Progenitor cell of endocrine pancreas (in vitro differentiated cells): ENCODE measurements at regions not wholly inside any gene's neighbourhood (a gene's known extent, or its start where the extent isn't known, plus 50 kb on each side); places are given as distances from the start of the nearest gene placed in this dataset.

Source experiments
- DNase-seq: peaks from one replicate; pipeline ENCODE4 v3.0.0; 2021; ENCODE audit warnings: low spot score; ENCODE audit not compliant: unreplicated experiment
- H3K27ac Mint-ChIP-seq: 2 replicates; pipeline ENCODE4 v1.8.0; 2021; ENCODE audit warnings: mild to moderate bottlenecking, moderate library complexity, mixed read lengths
- H3K27me3 Mint-ChIP-seq: 2 replicates; pipeline ENCODE4 v1.8.0; 2021; ENCODE audit warnings: mixed read lengths
- H3K36me3 Mint-ChIP-seq: 2 replicates; pipeline ENCODE4 v1.8.0; 2022; ENCODE audit warnings: mixed read lengths; ENCODE audit not compliant: insufficient read depth
- H3K4me1 Mint-ChIP-seq: 2 replicates; pipeline ENCODE4 v1.8.0; 2021; ENCODE audit warnings: low read depth, mixed read lengths
- H3K4me3 Mint-ChIP-seq: 2 replicates; pipeline ENCODE4 v1.8.0; 2021; ENCODE audit warnings: low read depth, mild to moderate bottlenecking, moderate library complexity, mixed read lengths
- H3K9me3 Mint-ChIP-seq: 2 replicates; pipeline ENCODE4 v1.8.0; 2021; ENCODE audit warnings: low read depth, mixed read lengths
- CTCF ChIP-seq: fragments of 200-600 bp; sonication (generic); IDR thresholded peaks from one replicate; pipeline ENCODE4 v1.5.0; 2021; ENCODE audit warnings: antibody characterized with exemption, mild to moderate bottlenecking; ENCODE audit not compliant: unreplicated experiment

- no peak for TF ChIP-seq CTCF
- Mint-ChIP-seq H3K4me1 (peaks cover 17% of the 10 kb centered on the region), H3K9me3 (peaks cover 12% of the 10 kb centered on the region), H3K4me3 (no peak overlapping the region), H3K36me3 (no peaks in the 10 kb centered on the region), H3K27ac (no peak overlapping the region), H3K27me3 (no peaks in the 10 kb centered on the region)
- no peak for DNase-seq
Measured at GRCh38 chr3:177473184-177473583, 275.9 kb upstream of the TBL1XR1 start.

GRCh38 chr3:177473903-177474302 is 276.6 kb upstream of the TBL1XR1 start:
- Mint-ChIP-seq H3K4me3 (no peak overlapping the region), H3K4me1 (peaks cover 18% of the 10 kb centered on the region), H3K9me3 (peaks cover 10% of the 10 kb centered on the region), H3K36me3 (no peaks in the 10 kb centered on the region), H3K27me3 (no peaks in the 10 kb centered on the region), H3K27ac (no peak overlapping the region)
- no peak for TF ChIP-seq CTCF
- DNase-seq, result no peak

GRCh38 chr3:177474652-177475355 is 277.5 kb upstream of the TBL1XR1 start:
- no peak for TF ChIP-seq CTCF
- Mint-ChIP-seq H3K27me3 (no peaks in the 10 kb centered on the region), H3K27ac (no peak overlapping the region), H3K9me3 (peaks cover 2% of the 10 kb centered on the region), H3K4me3 (no peak overlapping the region), H3K4me1 (peaks cover 25% of the 10 kb centered on the region), H3K36me3 (no peaks in the 10 kb centered on the region)
- DNase-seq, result no peak

- no peak for DNase-seq
- Mint-ChIP-seq H3K36me3 (no peaks in the 10 kb centered on the region), H3K4me3 (no peak overlapping the region), H3K27me3 (no peaks in the 10 kb centered on the region), H3K9me3 (peaks cover 2% of the 10 kb centered on the region), H3K4me1 (peaks cover 28% of the 10 kb centered on the region), H3K27ac (peak overlapping the region; percentile 86)
- no peak for TF ChIP-seq CTCF
Measured at GRCh38 chr3:177475356-177475665, 278.0 kb upstream of the TBL1XR1 start.

- no peak for TF ChIP-seq CTCF
- Mint-ChIP-seq H3K9me3 (peaks cover 2% of the 10 kb centered on the region), H3K27me3 (no peaks in the 10 kb centered on the region), H3K27ac (no peak overlapping the region), H3K36me3 (no peaks in the 10 kb centered on the region), H3K4me3 (no peak overlapping the region), H3K4me1 (peaks cover 28% of the 10 kb centered on the region)
- no peak for DNase-seq
Measured at GRCh38 chr3:177476495-177476894, 279.2 kb upstream of the TBL1XR1 start.
